Kidney epithelial cell (primary cell): ENCODE measurements at regions not wholly inside any gene's neighbourhood (a gene's known extent, or its start where the extent isn't known, plus 50 kb on each side); places are given as distances from the start of the nearest gene placed in this dataset.

ENCODE experiments used
- DNase-seq: peaks from one replicate; pipeline ENCODE4 v3.0.0-alpha.2; 2010; ENCODE audit warnings: low read depth
- H3K27me3 ChIP-seq: 2 replicates; pipeline ENCODE4 v1.6.0; 2011; ENCODE audit warnings: low read length; ENCODE audit not compliant: control insufficient read depth, insufficient read depth
- H3K36me3 ChIP-seq: 2 replicates; pipeline ENCODE4 v1.5.1; 2011; ENCODE audit warnings: low read length; ENCODE audit not compliant: control insufficient read depth, insufficient read depth
- H3K4me3 ChIP-seq: 2 replicates; pipeline ENCODE4 v1.5.1; 2011; ENCODE audit warnings: low read depth, mild to moderate bottlenecking, control low read depth, low read length
- TF ChIP-seq, protein P1 (sequence below): IDR thresholded peaks from 2 replicates; pipeline ENCODE4 v1.5.1; 2011; ENCODE audit warnings: mild to moderate bottlenecking, moderate library complexity, low read length, control low read depth, inconsistent platforms; ENCODE audit not compliant: insufficient read depth, poor library complexity, severe bottlenecking

DNA sequence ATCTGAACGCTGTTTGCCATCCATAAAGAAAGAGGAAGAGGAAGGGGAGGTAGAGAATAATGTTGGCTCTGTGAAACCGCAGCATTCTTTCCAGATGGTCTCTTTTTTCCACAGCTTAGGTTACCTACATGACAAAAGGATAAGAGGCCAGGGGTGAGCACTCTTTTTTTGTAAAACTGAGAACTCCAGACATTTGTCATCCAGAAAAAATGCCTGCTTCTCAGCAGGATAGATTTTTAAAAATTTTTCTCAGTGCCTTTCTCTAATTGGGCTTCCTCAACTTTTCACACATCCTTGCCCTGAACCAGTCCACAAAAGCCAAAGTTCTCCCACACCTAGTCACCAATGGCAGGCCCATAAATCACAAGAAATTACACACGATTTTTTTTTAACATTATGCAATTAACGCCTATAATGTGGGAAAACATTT, 158.1 kb upstream of the TENM3 start:
- Histone ChIP-seq H3K27me3 (no peaks in the 10 kb centered on the region), H3K36me3 (no peaks in the 10 kb centered on the region), H3K4me3 (no peak overlapping the region)
- TF ChIP-seq, protein P1, sequence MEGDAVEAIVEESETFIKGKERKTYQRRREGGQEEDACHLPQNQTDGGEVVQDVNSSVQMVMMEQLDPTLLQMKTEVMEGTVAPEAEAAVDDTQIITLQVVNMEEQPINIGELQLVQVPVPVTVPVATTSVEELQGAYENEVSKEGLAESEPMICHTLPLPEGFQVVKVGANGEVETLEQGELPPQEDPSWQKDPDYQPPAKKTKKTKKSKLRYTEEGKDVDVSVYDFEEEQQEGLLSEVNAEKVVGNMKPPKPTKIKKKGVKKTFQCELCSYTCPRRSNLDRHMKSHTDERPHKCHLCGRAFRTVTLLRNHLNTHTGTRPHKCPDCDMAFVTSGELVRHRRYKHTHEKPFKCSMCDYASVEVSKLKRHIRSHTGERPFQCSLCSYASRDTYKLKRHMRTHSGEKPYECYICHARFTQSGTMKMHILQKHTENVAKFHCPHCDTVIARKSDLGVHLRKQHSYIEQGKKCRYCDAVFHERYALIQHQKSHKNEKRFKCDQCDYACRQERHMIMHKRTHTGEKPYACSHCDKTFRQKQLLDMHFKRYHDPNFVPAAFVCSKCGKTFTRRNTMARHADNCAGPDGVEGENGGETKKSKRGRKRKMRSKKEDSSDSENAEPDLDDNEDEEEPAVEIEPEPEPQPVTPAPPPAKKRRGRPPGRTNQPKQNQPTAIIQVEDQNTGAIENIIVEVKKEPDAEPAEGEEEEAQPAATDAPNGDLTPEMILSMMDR: no peak
- peak; percentile 28 for DNase-seq

DNA sequence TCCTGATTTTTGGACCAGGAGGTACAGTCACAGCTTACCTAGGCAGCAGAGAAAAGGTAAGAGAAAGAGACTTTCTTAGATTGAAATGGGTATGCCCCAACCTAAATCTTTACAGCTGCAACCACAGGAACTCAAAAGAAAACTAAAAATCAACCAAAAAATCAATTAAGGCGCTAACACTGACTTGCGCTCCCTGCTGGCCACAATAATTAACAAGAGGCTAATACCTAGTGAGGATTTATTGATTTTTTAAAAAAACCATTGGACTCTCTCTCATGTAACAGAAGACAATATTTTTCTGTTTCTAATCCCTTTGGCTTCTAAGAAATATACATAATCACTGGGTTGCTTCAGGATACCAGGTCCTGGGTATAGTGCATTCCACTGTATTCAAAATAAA, 153.9 kb upstream of the TENM3 start:
- DNase-seq: no peak
- no peak overlapping the region for H3K4me3 ChIP-seq
- H3K27me3 ChIP-seq: no peaks in the 10 kb centered on the region
- TF ChIP-seq, protein P1: peak; percentile 17
- H3K36me3 ChIP-seq: no peaks in the 10 kb centered on the region

DNA sequence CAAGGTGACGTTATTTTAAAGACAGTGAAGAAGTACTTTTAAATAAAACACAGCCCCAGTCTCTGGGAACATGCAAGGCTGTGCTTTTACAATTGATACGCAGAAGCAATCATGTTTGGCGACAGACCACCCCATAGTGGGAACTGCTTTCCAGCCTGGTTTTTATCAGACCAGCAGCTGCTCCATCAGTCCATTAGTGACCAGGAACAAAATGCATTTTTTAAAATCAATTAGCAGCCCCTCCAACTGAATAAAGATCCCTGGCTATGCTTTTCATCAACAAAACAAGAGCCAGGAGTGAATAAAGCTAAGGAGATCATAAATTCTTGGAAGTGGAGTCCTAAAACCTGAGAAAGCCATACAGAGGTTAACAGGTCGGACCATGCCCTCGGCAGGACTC, 153.0 kb upstream of the TENM3 start:
- DNase-seq: no peak
- Histone ChIP-seq H3K4me3 (no peak overlapping the region), H3K27me3 (no peaks in the 10 kb centered on the region), H3K36me3 (no peaks in the 10 kb centered on the region)
- TF ChIP-seq, protein P1: no peak

DNA sequence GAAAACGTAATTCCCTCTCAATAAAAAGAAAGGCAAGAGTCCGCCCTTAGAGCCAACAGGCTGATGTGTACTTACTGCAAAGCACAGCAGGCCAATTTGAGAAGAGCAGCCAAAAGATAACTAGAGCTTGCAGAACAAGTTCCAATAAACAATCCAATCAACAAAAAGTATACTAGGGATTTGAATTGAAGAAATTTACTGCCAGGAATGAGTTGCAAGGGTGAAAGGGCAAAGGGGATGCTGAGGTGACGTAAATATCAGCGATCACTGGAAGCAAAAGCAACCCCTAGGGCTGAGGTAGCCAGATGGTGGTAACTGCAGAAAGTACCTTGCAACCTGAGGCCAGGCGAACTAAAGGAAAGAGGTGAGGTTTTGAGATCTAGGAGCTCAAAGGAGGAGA, 152.1 kb upstream of the TENM3 start:
- TF ChIP-seq, protein P1: no peak
- Histone ChIP-seq H3K27me3 (no peaks in the 10 kb centered on the region), H3K36me3 (no peaks in the 10 kb centered on the region), H3K4me3 (no peak overlapping the region)
- DNase-seq: no peak

DNA sequence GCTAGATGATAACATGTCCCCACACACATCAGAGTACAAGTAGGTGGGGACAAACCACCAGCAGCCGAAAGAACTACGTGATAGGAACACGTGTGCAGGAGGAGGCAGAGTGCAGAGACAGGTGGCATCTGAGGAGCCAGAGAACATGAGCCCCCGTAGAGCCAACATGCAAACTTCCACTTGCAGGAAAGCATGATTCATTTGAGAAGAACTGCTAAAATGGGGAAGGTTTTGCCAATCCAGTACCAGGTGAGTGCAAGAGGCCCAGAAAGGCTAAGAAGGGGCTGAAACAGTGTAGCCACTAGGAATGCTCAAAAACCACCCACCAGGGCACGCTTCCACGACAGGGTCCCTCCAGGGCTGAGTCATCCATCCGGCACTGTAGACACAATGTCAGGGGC, 149.8 kb upstream of the TENM3 start:
- Histone ChIP-seq H3K27me3 (no peaks in the 10 kb centered on the region), H3K4me3 (no peak overlapping the region), H3K36me3 (no peaks in the 10 kb centered on the region)
- no peak for DNase-seq
- TF ChIP-seq, protein P1: no peak

DNA sequence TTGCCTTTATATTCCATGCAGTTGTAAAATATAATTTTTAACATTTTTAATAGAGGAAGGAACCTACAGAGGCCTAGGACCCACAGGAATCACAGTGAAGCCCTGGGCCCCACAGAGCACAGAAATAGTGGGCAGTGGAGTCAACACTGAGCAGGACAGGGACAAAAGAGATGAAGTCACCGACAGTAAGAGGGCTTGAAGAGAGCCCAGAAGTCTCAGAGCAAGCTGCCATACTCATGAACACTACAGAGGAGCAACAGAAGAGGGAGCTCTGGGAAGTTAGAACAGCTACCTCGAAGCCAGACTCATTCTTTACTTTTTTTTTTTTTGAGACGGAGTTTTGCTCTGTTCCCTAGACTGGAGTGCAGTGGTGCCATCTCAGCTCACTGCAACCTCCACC, 149.3 kb upstream of the TENM3 start:
- TF ChIP-seq, protein P1: no peak
- Histone ChIP-seq H3K4me3 (no peak overlapping the region), H3K27me3 (no peaks in the 10 kb centered on the region), H3K36me3 (no peaks in the 10 kb centered on the region)
- DNase-seq: no peak
